Upper lobe of right lung (tissue), 1 donor: ENCODE measurements at regions not wholly inside any gene's neighbourhood (a gene's known extent, or its start where the extent isn't known, plus 50 kb on each side); places are given as distances from the start of the nearest gene placed in this dataset.

Source experiments
- ATAC-seq: fragments of 200-7000 bp; cut with Tn5 transposase; one replicate; pipeline ENCODE4 v1.9.1; 2020; ENCODE audit warnings: mild to moderate bottlenecking, moderate library complexity
- DNase-seq: peaks from one replicate; pipeline ENCODE4 v3.0.0-alpha.2; 2020
- H3K27ac ChIP-seq: fragments of 200-600 bp; one replicate; pipeline ENCODE4 v1.8.0; 2022
- H3K27me3 ChIP-seq: fragments of 200-600 bp; one replicate; pipeline ENCODE4 v1.8.0; 2022; ENCODE audit warnings: mild to moderate bottlenecking
- H3K36me3 ChIP-seq: fragments of 200-600 bp; one replicate; pipeline ENCODE4 v1.8.0; 2022
- H3K4me1 ChIP-seq: fragments of 200-600 bp; one replicate; pipeline ENCODE4 v1.8.0; 2022
- H3K4me3 ChIP-seq: fragments of 200-600 bp; one replicate; pipeline ENCODE4 v1.8.0; 2022; ENCODE audit warnings: mild to moderate bottlenecking
- H3K9me3 ChIP-seq: fragments of 200-600 bp; one replicate; pipeline ENCODE4 v1.8.0; 2022
- CTCF ChIP-seq: fragments of 200-600 bp; IDR thresholded peaks from one replicate; pipeline ENCODE4 v1.8.0; 2022; ENCODE audit warnings: antibody characterized with exemption
- intact Hi-C: fragments of 100-400 bp; cut with DNase I; formaldehyde crosslinking; loops from one replicate; pipeline ENCODE4 v1.11.0; 2022
- donor health status: DM: no; HTN: yes; CAD: no; lungs with severe emphysema.

DNA sequence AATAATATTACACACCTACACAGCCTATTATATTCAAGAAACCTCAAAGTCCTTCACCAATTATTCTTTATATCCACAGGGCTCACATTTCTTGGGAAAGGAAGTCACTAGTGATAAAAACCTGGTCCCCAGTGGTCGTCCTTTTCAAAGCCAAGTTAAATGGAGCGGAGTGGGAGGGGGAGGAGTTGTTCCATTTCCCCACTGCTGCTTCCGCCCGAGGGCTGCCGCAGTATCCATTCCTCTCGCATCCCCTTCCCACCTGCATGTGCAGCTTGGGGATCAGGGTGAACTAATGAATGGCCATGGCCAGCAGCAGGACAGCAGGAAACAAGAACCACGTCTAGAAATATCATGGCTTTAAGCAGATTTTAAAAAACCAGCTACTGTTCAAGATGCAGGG lies 76.4 kb upstream of the SEMA6D start:
- no peak overlapping the region for H3K27ac ChIP-seq
- ATAC-seq (no peak), DNase-seq (no peak)
- H3K36me3 ChIP-seq, result no peaks in the 10 kb centered on the region
- no peak overlapping the region for H3K4me3 ChIP-seq
- no peaks in the 10 kb centered on the region for H3K4me1 ChIP-seq
- no peaks in the 10 kb centered on the region for H3K27me3 ChIP-seq
- TF ChIP-seq CTCF, result no peak
- intact Hi-C loops, result no loop called here
- H3K9me3 ChIP-seq, result no peaks in the 10 kb centered on the region

- Histone ChIP-seq H3K27me3 (no peaks in the 10 kb centered on the region), H3K9me3 (no peaks in the 10 kb centered on the region), H3K4me3 (no peak overlapping the region), H3K27ac (no peak overlapping the region), H3K4me1 (no peaks in the 10 kb centered on the region), H3K36me3 (no peaks in the 10 kb centered on the region)
- ATAC-seq (no peak), DNase-seq (no peak)
- no peak for TF ChIP-seq CTCF
- intact Hi-C loops, result no loop called here
Observed at GRCh38 chr15:47644722-47645121, 72.6 kb upstream of the SEMA6D start.

- no peaks in the 10 kb centered on the region for H3K36me3 ChIP-seq
- H3K9me3 ChIP-seq, result no peaks in the 10 kb centered on the region
- intact Hi-C loops, result no loop called here
- DNase-seq (no peak), ATAC-seq (no peak)
- no peak for TF ChIP-seq CTCF
- H3K27me3 ChIP-seq, result no peaks in the 10 kb centered on the region
- no peak overlapping the region for H3K27ac ChIP-seq
- H3K4me1 ChIP-seq, result no peaks in the 10 kb centered on the region
- no peak overlapping the region for H3K4me3 ChIP-seq
Observed at GRCh38 chr15:47650564-47650963, 66.7 kb upstream of the SEMA6D start.

GRCh38 chr15:47652328-47652727 lies 65.0 kb upstream of the SEMA6D start:
- intact Hi-C loops, result no loop called here
- Histone ChIP-seq H3K27me3 (no peaks in the 10 kb centered on the region), H3K36me3 (no peaks in the 10 kb centered on the region), H3K27ac (no peak overlapping the region), H3K9me3 (no peaks in the 10 kb centered on the region), H3K4me1 (no peaks in the 10 kb centered on the region), H3K4me3 (no peak overlapping the region)
- no peak for TF ChIP-seq CTCF
- ATAC-seq (no peak), DNase-seq (no peak)

DNA sequence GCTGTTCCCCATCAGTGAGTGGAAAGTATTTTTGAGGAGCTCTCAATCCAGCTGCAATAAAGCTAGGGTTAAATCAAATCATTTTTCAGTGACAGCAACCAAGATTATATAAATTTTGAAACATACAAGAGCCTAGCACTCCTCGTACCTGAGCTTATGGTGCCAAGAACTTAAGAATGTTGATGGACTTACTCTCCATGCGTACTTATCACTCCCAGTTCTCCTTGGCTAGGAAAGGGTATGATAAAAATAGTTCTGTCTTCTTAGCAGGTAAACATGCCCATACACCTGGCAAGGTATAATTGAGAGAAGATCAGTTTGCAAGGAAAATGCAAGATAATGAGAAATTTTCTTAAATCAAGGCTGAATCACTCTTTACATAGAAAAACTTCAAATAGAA lies 64.5 kb upstream of the SEMA6D start:
- TF ChIP-seq CTCF, result no peak
- Histone ChIP-seq H3K27me3 (no peaks in the 10 kb centered on the region), H3K4me1 (no peaks in the 10 kb centered on the region), H3K4me3 (no peak overlapping the region), H3K27ac (no peak overlapping the region), H3K9me3 (no peaks in the 10 kb centered on the region), H3K36me3 (no peaks in the 10 kb centered on the region)
- no peak for DNase-seq
- no peak for ATAC-seq
- intact Hi-C loops, result no loop called here

DNA sequence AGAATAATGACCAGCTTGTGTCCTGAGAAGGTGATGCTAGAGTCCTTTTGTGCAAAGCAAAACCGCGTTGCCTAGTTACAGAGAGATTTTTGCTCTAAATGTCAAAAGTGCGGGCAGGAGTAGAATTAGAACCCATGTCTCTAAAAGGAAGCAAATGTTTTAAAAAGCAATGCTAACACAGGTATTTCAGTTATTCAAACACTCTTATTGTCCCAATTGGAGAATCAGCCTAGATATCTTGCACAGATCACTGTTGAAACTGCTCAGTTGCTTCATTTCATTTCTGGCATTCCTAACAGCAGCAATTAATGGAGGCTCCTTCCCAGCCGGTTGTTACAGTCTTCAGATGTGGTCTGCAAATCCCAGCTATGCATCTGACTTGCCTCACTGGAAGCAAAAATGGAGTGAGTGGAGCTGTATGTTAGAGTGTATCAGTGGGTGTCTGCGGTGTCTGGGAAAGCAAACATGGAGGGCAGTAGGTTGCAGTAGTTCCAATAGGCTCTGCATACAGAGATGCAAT lies 55.6 kb upstream of the SEMA6D start:
- intact Hi-C loops, result no loop called here
- no peaks in the 10 kb centered on the region for H3K9me3 ChIP-seq
- DNase-seq (no peak), ATAC-seq (no peak)
- no peak overlapping the region for H3K27ac ChIP-seq
- no peaks in the 10 kb centered on the region for H3K36me3 ChIP-seq
- H3K4me3 ChIP-seq, result no peak overlapping the region
- H3K4me1 ChIP-seq, result no peaks in the 10 kb centered on the region
- H3K27me3 ChIP-seq, result no peaks in the 10 kb centered on the region
- TF ChIP-seq CTCF, result no peak
